Left ventricle myocardium superior (tissue), 1 donor: ENCODE measurements at regions not wholly inside any gene's neighbourhood (a gene's known extent, or its start where the extent isn't known, plus 50 kb on each side); places are given as distances from the start of the nearest gene placed in this dataset.
"Not testable (repeated sequence)": the region's sequence is repeated elsewhere in the genome, so short reads cannot be mapped to it uniquely, and the experiment has no call there.

Experiments used
- ATAC-seq: fragments of 200-7000 bp; cut with Tn5 transposase; one replicate; pipeline ENCODE4 v1.9.1; 2020; ENCODE audit warnings: mild to moderate bottlenecking, moderate library complexity
- DNase-seq: peaks from one replicate; pipeline ENCODE4 v3.0.0-alpha.2; 2020
- intact Hi-C: fragments of 100-400 bp; cut with micrococcal nuclease; formaldehyde crosslinking; loops from one replicate; pipeline ENCODE4 v1.11.0; 2022
- donor health status: DM: no; HTN: yes; CAD: no; lungs with severe emphysema.

DNA sequence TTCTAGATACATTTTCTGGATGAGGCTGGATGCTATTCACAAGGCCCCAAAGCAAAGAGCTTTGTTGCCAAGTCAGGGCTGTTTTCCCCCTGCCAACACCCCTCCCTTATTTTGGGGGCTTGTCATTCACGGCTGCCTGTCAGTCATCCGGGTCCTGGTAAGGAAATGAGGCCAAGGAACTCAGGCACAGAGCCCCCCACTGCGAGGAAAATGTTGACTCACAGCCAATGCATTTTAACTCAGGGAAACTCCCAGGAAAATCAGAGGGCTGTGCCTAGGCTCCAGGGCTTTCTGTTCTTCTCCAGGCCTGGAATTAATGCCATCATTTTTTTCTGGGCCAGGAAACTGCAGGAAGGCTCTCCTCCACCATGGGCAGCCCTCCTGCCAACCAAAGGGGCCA lies 241.1 kb downstream of the SMAD2 start:
- intact Hi-C loops, result no loop called here
- DNase-seq (no peak), ATAC-seq (no peak)

DNA sequence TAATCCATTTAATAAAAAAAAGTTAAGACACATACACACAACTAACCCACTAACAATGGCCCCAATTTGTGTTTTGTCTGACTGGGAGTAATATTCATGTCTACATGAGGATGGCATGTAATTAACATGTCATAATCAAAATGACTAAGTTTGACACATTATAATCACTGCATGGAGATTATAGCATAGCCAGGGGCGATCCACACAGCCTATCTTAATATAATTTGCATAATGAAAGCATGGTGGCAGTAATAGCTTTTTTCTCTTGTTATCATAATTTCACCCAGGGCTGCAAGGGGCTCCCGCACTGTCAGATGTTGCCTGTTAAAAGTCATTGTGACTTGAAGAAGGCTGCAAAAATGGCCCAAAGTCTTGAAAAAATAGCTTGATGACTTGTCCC lies 243.7 kb downstream of the SMAD2 start:
- DNase-seq (no peak), ATAC-seq (no peak)
- intact Hi-C loops, result no loop called here

DNA sequence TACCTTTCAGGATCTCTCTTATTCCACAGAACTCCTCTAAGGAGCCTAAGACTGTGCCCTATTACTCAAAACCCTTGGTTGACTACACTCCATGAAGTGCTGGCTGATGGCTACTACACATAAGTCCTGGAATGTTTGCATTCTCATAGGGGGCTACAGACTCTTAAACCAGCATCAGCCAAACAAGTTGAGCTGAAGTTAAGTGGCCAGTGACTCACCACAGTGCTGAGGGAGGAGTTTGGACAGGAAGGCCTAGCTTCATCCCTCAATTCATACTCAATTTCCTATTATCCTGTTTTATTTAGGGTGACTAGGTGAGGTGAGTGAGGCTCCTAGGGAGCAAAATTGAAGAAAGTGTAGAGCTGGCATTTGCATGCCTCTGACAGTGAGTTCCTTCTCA lies 246.7 kb downstream of the SMAD2 start:
- DNase-seq (no peak), ATAC-seq (no peak)
- intact Hi-C loops, result no loop called here

DNA sequence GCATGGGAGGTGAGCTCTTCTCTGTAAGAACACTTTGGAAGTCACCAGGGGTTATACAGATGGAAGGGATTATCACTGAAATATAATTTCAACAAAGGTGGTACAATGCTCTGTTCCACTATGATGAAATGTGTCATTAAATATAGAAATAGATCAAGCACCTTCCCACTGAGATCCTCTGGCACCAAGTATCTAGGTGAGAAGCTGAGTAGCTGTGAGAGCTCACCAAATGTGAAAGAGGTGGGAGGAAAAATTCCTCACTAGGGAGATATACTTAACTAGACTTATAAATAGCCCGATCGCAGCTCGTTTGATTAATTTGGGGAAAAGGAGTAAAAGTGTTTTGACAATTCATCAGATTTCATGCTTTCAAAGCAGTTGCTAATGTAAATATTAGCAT lies 247.6 kb downstream of the SMAD2 start:
- intact Hi-C loops, result no loop called here
- no peak for DNase-seq
- no peak for ATAC-seq

DNA sequence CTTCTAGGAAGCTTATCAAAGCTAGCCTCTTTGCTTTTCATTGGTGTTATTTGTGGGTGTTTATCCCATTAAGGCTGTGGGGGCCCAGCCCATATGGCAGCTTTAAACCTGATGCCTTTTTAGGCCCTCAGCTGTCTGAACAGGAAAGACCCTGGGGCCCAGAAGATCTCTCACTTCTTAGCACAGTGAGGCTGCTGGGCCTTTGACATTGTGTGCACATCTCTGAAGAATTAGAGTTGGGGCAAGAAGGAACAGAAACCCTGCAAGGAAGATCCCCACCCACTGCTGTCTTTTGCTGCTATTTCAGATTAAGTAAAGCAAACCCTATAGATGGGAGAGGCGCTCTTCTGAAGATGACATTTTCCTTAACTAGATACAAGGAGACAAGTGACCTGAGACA lies 250.0 kb downstream of the SMAD2 start:
- DNase-seq (no peak), ATAC-seq (no peak)
- intact Hi-C loops, result no loop called here

DNA sequence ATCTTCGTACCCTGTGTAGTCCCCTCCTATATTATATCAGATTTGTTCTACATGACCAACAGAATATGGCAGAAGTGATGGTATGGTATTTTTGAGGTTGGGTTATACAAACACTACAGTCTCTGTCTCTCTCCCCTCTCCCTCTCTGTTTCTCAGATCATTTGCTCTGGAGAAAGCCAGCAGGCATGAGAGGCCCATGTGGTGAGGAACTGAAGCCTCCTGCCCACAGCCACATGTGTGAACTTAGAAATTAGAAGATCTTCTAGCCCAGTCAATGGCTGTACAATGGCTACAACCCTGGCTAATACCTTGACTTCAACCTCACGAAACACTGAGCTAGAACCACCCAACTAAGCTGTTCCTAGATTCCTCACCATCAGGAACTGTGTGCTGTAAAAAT lies 250.6 kb downstream of the SMAD2 start:
- intact Hi-C loops, result no loop called here
- no peak for ATAC-seq
- no peak for DNase-seq

DNA sequence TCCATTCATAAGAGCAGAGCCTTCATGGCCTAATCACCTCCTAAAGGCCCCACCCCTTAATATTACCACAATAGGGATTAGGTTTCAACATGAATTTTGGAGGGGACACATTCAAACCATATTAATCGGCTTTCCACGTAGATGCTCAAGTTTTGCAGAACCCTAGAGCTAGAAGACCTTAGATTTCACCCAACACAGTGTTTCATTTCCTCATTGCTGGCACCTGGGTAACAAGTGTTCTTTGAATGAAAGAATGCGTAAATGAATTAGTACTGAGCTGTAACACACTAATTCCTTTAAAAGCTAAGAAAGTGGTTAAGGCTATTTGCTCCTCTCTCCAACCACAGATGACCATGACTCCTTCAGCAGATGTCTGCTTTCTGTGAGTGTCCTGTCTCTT lies 252.5 kb downstream of the SMAD2 start:
- DNase-seq (no peak), ATAC-seq (no peak)
- intact Hi-C loops, result no loop called here

DNA sequence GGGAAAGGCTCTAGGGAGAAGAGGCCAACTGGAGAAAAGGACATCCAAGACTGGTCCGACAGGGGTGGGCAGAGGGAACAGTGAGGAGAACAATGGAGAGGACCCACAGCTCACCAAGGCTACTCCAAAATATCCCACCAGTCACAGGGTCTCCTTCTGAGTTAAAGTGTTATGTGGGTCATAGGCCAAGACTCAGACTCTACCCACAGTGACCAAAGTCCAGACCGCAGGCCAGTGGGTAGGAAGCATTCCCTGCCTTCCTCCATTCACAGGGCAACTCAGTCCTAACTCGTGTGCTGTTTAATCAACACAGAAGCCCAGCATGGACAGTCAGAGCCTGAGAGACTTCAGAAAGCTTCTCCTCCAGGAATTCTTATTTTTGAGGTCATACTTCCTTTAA lies 260.6 kb downstream of the SMAD2 start:
- no peak for DNase-seq
- no peak for ATAC-seq
- intact Hi-C loops, result no loop called here

DNA sequence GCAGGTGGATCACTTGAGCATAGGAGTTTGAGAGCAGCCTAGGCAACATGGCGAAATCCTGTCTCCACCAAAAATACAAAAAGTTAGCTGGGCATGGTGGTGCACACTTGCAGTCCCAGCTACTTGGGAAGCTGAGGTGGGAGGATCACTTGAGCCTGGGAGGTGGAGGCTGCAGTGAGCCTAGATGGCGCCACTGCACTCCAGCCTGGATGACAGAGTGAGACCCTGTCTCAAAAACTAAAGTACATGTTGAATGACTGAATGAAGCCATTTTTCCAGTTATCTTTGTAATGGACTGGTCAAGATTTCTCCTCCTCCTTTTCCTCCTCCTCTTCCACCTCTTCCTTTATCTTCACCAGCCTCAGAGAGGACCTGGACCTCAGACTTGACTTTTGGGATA lies 272.0 kb downstream of the SMAD2 start:
- ATAC-seq, result no peak
- intact Hi-C loops, result no loop called here

DNA sequence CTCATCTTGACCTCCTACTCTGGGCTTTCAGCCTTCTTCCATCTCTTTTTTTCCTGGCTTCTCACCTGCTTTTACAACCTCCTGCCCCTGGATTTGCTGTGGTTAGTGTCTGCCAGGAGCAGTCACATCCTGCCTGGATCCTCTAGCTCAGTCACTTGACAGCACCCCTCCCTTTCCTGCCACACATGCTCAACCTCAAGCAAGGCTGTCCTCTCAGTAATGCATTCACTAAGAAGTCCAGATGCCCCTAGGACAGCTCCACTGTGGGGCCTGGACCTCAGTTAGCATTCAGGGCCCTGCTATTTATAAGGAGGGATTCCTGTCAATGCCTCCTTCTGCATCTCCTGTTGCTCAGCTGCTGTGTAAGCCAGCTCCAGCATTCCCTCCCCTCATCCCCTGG lies 275.5 kb downstream of the SMAD2 start:
- no peak for ATAC-seq
- intact Hi-C loops, result no loop called here

More for the DNA sequence above, 272.0 kb downstream of the SMAD2 start:
- DNase-seq, result no peak

DNA sequence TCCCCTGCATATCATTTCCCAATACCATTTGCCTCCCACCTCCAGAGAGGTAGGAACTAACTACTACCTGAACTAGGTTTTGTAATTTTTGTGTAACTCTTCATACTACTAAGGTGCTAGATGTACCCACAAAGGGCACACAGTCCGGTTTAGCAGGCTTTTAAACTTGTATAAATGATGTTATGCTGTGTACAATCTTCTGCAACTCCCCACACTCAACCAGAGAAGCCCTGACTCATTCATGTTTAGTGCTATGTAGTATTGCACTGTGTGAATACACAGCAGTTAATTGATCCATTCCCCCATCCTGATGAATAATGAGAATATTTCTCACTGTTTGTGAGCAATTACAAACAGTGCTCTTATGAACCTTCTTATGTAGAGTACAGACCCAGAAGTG lies 285.6 kb downstream of the SMAD2 start:
- no peak for ATAC-seq
- intact Hi-C loops, result no loop called here

More for the DNA sequence above, 275.5 kb downstream of the SMAD2 start:
- no peak for DNase-seq

DNA sequence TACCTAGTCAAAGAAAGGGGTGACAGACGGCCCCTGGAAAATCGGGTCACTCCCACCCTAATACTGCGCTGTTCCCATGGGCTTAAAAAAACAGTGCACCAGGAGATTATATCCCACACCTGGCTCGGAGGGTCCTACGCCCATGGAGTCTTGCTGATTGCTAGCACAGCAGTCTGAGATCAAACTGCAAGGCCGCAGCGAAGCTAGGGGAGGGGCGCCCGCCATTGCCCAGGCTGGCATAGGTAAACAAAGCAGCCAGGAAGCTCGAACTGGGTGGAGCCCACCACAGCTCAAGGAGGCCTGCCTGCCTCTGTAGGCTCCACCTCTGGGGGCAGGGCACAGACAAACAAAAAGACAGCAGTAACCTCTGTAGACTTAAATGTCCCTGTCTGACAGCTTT lies 292.9 kb downstream of the SMAD2 start:
- DNase-seq, ATAC-seq, intact Hi-C loops: not testable (repeated sequence)

More for the DNA sequence above, 285.6 kb downstream of the SMAD2 start:
- no peak for DNase-seq

DNA sequence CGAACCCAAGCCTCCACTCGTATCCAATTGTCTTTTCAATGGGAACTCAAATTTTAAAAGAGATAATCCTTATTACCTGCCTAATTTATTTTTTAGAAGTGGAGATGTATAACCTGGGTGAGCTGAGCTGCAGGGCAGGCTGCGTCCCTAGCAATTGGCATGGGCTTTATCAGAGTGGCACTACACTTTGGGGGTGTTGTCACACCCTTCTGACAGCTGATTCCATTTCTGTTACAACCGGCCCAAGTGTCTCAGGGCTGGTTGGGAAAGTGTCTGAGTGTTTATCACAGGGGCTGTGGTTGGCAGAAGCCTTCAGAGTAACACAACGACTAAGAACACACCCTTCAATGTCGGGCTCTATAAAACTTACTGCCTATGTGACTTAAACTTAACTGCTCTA lies 295.0 kb downstream of the SMAD2 start:
- DNase-seq (no peak), ATAC-seq (peak; percentile 24)
- intact Hi-C loops, result no loop called here

DNA sequence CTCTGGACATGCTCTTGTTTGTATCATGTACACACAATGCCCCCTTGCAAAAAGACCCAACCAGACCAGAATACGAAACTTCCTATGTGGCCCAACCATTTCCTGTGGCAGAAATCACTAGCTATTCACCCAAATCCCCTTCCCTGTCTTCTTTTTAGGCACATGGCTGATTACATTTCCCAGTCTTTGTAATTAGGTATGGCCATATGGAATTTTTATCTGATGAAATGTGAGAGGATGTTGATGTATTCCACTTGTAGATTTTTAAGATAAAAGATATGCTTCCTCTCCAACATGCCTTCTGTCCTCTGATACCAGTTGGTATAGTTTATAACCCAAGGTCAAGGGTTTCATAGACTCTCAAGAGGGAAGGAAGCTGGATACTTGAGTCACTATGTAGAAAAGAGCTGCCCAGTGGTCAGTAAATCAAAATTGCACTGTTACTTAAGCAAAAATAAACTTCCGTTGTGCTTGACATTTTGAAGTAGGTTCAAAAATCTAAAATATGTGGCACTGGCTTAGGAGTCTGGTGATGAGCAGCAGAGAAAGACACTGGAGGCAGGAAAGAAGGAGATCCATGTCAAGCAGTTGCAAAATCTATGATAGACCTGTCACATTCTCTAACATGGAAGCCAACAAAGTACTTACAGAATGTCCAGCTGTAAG lies 297.4 kb downstream of the SMAD2 start:
- DNase-seq (no peak), ATAC-seq (no peak)
- intact Hi-C loops, result no loop called here

DNA sequence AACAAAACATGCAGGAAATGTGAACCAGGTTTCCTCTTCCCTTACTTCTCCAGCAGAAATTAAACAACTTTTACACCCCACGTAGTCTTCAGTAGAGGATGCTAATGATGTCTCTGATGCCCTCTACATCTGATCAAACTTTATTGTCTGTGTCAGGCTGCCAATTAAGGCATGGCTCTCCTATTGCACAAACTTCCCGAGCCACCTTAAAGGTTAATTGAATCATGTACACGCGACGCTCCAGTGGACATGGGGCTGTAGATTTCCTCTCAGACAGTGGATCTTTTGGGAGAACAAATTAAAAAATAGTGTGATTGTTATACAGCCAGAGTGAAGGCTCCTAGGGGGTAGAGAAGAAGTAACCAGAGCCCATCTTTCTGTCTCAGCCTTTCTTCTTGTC lies 301.6 kb downstream of the SMAD2 start:
- intact Hi-C loops, result no loop called here

DNA sequence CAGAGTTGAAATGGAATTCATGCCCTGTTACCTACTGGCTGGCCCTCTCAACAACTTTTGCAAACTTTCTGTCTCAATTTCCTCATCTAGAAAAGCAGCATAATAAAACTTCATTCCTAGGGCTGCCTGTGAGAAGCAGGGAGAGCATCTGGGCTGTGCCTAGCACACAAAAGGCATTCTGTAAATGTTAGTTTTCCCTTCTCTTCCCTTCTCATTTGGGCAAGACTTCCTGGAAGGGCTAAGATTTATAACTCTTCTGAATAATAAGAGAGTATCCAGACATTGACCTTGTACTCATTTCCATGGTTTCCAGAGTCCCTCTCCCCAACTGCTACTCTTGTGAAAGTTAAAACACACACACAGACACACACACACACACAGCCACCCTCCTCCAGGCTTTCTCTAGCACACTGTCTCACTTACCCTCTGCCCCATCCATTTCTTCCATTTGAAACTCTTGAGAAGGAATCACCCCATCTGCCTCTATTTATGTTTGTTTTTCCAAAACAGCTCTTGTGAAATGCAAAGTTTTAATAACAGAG lies 302.1 kb downstream of the SMAD2 start:
- no peak for ATAC-seq
- intact Hi-C loops, result no loop called here

More for the DNA sequence above, 301.6 kb downstream of the SMAD2 start:
- ATAC-seq, result no peak
- no peak for DNase-seq

DNA sequence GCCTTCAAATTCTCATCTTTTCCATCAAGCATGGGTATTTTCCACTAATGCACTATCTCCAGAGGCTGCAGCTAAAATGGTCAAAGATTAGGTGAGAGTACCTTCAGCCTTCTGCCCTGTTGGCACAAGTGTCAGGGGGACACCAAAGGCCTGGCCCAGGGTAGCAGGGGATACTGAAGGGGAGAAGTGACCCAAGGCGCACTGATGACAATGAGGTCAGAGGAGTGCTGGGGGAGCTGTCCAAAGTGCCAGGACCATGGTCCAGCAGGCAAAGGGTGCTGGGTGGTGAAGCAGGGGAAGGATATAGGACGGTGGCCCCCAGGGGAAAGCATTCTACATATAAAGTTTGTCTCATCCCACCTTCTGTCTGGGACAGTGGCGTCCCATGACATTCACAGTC lies 303.4 kb downstream of the SMAD2 start:
- intact Hi-C loops, result no loop called here
- no peak for ATAC-seq

More for the DNA sequence above, 302.1 kb downstream of the SMAD2 start:
- DNase-seq, result no peak

DNA sequence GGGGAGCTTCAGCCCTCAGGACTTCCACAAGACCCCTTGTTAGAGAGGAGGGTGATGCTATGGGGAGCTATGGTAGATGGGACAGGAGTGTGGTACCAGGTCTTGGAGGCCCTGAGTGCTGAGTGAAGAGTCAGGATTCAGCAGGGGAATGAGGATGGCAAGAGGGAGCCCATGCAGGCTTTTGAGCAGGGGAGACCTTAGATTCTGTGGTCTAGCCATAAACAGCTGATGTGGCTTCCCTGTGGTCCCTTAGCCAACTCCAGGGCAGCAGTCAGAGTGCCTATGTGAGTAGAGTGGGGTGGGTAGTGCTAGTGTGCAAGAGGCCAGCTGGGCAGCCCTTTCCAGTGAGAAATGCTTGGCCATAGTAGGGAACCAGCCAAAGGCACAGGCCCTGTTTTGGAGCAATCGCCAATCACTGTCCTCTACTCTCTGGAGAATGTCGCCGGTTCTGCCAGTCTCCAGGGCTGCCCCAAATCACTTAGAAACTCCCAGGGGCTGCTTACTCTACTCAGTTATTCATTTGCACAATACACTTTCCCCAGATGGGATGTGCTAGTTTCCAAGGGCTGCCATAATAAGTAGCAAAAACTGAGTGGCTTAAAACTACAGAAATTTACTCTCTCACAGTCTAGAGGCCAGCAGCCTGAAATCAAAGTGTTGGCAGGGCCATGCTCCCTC lies 310.5 kb downstream of the SMAD2 start:
- intact Hi-C loops, result no loop called here
- DNase-seq, result no peak
- ATAC-seq, result no peak

More for the DNA sequence above, 303.4 kb downstream of the SMAD2 start:
- DNase-seq, result no peak

DNA sequence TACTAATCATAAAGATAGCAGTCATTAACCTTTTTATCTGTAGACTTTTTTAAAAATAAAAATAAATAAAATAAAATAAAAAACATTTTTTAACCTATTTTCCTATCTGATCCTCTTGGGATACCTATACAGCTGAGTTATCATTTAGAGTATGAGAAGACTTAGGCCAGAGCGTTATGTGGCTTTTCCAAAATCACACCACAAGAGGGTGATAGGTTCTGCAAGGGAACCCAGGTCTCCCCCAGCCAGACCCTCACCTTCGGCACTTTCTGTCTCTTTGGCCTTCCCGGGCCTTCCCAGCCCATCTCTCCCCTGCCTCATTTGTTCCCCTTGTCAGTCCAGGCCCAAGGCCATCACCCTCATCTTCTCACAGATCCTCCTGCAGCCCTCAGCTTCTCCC lies 311.7 kb downstream of the SMAD2 start:
- DNase-seq (no peak), ATAC-seq (no peak)
- intact Hi-C loops, result no loop called here

DNA sequence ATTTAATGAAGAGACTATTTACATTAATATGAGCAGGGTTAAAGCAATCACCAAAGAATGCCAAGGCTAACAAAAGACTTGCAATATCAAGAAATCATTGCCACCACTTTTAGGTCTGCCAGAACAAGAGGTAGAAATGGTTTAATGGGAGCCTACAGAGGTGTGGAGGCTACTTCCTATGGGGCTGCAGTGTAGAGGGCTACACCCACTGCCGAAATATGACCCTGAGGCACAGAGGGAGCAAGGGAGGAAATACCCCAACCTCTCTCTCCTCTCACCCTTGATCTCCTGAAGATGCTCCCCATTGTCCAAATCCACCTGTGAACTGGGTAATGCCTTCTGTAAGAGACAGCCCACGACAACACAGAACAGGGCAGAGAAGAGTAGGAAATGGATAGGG lies 315.4 kb downstream of the SMAD2 start:
- ATAC-seq (no peak), DNase-seq (no peak)
- intact Hi-C loops, result no loop called here

DNA sequence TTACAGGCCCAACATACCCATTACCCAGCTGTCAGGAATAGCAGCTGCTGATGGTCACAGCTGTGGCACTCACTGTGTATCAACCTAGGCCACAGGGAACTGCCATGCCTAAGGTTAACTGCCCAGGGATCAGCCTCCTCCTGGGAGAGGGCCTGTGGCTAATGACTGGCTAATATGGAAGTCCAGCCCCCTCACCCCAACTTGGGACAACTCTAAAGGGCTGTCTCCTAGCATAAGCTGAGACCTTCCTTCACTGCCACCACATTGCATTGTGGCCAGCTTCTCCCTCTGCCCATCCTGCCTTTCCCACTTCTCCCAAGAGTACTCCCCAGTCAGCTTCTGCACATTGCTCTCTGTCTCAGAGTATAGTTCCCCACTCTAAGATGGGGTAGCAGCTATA lies 316.5 kb downstream of the SMAD2 start:
- DNase-seq, result no peak
- intact Hi-C loops, result no loop called here
- ATAC-seq, result no peak
